ENCODE measurements at regions not wholly inside any gene's neighbourhood (a gene's known extent, or its start where the extent isn't known, plus 50 kb on each side); places are given as distances from the start of the nearest gene placed in this dataset.

DNA sequence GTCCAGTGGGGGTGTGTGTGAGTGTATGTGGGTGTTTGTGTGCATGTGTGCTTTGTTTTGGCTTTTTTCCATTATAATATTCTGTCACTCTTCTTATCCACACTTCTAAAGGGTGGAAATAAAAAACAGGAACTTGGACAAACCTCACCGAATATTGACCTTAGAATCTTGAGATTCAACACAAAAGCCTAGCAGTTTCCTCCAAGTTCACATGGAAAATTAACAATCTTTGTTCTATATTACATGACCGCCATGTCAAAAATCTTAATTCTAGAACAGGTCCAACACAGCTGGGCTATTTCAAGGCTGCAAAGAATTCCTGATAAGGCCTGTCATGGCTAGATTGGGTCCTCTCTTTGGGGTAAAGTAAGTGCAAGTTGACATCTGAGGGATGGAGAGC is 169.3 kb upstream of the OSR1 start:
- H3K9ac ChIP-seq (ENCODE audit: control insufficient read depth, insufficient read depth, low read length): no peak overlapping the region
- no peaks in the 10 kb centered on the region for H3K9me3 ChIP-seq (replicated peaks; ENCODE audit: control insufficient read depth, insufficient read depth, low read length)
- H2AFZ ChIP-seq (ENCODE audit: control insufficient read depth, low read depth, low read length): no peak overlapping the region
- no peaks in the 10 kb centered on the region for H3K36me3 ChIP-seq (ENCODE audit: control insufficient read depth in 2 of 2, insufficient read depth in 2 of 2, low read length in 1 of 2)
- no peaks in the 10 kb centered on the region for H3K27me3 ChIP-seq (replicated peaks in 1 of 2; ENCODE audit: control insufficient read depth in 2 of 2, insufficient read depth in 2 of 2, low read length in 1 of 2)
- H3K27ac ChIP-seq (ENCODE audit: control insufficient read depth, insufficient read depth): no peak overlapping the region
- SMC1A ChIA-PET (ENCODE audit: uncharacterized antibody, unreplicated experiment): no interaction called here
- no peak overlapping the region for H3K4me3 ChIP-seq
- no peaks in the 10 kb centered on the region for H3K79me2 ChIP-seq (ENCODE audit: control insufficient read depth, insufficient read depth, low read length)
- in situ Hi-C loops (cut with MboI): no loop called here
- CTCF ChIA-PET: no interaction called here
- intact Hi-C loops (cut with micrococcal nuclease; ENCODE audit: unreplicated experiment): no loop called here
- no peak for ATAC-seq
- WGBS (ENCODE audit: insufficient coverage, insufficient replicate concordance, low lambda C conversion rate, missing lambda C conversion rate): 50% methylated on average over 2 of the region's 2 CpGs
- no peak for FAIRE-seq
- POLR2A ChIA-PET: no interaction called here
- H3K4me2 ChIP-seq (ENCODE audit: control insufficient read depth, insufficient read depth): no peak overlapping the region
- H4K20me1 ChIP-seq (ENCODE audit: control insufficient read depth, insufficient read depth): no peaks in the 10 kb centered on the region
- no peak for DNase-seq (ENCODE audit: low read depth, low spot score)
- H3K4me1 ChIP-seq (ENCODE audit: control insufficient read depth, insufficient read depth, low read length): no peaks in the 10 kb centered on the region
- BruUV-seq (replicated peaks): no TSS peak
- RAD21 ChIA-PET (ENCODE audit: unreplicated experiment): no interaction called here
- TF ChIP-seq SPI1 (IDR thresholded peaks at IDR 0.05; ENCODE audit: borderline replicate concordance, insufficient read depth, low read depth, low read length) (no peak), KAT2A (conservative IDR thresholded peaks at IDR 0.05; ENCODE audit: control insufficient read depth, low read depth, low read length) (no peak), TAF1 (IDR thresholded peaks at IDR 0.05; ENCODE audit: borderline replicate concordance, low read depth, low read length) (no peak), NRF1 (conservative IDR thresholded peaks at IDR 0.05; ENCODE audit: low read depth, low read length) (no peak), SUZ12 (IDR thresholded peaks at IDR 0.05; ENCODE audit: unreplicated experiment) (no peak)
- TF ChIP-seq, protein P1, sequence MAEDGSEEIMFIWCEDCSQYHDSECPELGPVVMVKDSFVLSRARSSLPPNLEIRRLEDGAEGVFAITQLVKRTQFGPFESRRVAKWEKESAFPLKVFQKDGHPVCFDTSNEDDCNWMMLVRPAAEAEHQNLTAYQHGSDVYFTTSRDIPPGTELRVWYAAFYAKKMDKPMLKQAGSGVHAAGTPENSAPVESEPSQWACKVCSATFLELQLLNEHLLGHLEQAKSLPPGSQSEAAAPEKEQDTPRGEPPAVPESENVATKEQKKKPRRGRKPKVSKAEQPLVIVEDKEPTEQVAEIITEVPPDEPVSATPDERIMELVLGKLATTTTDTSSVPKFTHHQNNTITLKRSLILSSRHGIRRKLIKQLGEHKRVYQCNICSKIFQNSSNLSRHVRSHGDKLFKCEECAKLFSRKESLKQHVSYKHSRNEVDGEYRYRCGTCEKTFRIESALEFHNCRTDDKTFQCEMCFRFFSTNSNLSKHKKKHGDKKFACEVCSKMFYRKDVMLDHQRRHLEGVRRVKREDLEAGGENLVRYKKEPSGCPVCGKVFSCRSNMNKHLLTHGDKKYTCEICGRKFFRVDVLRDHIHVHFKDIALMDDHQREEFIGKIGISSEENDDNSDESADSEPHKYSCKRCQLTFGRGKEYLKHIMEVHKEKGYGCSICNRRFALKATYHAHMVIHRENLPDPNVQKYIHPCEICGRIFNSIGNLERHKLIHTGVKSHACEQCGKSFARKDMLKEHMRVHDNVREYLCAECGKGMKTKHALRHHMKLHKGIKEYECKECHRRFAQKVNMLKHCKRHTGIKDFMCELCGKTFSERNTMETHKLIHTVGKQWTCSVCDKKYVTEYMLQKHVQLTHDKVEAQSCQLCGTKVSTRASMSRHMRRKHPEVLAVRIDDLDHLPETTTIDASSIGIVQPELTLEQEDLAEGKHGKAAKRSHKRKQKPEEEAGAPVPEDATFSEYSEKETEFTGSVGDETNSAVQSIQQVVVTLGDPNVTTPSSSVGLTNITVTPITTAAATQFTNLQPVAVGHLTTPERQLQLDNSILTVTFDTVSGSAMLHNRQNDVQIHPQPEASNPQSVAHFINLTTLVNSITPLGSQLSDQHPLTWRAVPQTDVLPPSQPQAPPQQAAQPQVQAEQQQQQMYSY (CRISPR knock-in tag; IDR thresholded peaks at IDR 0.05): no peak
- TF ChIP-seq, protein P2, sequence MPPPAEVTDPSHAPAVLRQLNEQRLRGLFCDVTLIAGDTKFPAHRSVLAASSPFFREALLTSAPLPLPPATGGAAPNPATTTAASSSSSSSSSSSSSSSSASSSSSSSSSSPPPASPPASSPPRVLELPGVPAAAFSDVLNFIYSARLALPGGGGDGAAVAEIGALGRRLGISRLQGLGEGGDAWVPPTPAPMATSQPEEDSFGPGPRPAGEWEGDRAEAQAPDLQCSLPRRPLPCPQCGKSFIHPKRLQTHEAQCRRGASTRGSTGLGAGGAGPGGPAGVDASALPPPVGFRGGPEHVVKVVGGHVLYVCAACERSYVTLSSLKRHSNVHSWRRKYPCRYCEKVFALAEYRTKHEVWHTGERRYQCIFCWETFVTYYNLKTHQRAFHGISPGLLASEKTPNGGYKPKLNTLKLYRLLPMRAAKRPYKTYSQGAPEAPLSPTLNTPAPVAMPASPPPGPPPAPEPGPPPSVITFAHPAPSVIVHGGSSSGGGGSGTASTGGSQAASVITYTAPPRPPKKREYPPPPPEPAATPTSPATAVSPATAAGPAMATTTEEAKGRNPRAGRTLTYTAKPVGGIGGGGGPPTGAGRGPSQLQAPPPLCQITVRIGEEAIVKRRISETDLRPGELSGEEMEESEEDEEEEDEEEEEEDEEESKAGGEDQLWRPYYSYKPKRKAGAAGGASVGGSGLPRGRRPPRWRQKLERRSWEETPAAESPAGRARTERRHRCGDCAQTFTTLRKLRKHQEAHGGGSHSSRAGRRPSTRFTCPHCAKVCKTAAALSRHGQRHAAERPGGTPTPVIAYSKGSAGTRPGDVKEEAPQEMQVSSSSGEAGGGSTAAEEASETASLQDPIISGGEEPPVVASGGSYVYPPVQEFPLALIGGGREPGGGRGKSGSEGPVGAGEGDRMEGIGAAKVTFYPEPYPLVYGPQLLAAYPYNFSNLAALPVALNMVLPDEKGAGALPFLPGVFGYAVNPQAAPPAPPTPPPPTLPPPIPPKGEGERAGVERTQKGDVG (CRISPR knock-in tag; IDR thresholded peaks at IDR 0.05): no peak
- TF ChIP-seq, protein P3, sequence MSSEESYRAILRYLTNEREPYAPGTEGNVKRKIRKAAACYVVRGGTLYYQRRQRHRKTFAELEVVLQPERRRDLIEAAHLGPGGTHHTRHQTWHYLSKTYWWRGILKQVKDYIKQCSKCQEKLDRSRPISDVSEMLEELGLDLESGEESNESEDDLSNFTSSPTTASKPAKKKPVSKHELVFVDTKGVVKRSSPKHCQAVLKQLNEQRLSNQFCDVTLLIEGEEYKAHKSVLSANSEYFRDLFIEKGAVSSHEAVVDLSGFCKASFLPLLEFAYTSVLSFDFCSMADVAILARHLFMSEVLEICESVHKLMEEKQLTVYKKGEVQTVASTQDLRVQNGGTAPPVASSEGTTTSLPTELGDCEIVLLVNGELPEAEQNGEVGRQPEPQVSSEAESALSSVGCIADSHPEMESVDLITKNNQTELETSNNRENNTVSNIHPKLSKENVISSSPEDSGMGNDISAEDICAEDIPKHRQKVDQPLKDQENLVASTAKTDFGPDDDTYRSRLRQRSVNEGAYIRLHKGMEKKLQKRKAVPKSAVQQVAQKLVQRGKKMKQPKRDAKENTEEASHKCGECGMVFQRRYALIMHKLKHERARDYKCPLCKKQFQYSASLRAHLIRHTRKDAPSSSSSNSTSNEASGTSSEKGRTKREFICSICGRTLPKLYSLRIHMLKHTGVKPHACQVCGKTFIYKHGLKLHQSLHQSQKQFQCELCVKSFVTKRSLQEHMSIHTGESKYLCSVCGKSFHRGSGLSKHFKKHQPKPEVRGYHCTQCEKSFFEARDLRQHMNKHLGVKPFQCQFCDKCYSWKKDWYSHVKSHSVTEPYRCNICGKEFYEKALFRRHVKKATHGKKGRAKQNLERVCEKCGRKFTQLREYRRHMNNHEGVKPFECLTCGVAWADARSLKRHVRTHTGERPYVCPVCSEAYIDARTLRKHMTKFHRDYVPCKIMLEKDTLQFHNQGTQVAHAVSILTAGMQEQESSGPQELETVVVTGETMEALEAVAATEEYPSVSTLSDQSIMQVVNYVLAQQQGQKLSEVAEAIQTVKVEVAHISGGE (CRISPR knock-in tag; IDR thresholded peaks at IDR 0.05): no peak
- TF ChIP-seq, protein P4, sequence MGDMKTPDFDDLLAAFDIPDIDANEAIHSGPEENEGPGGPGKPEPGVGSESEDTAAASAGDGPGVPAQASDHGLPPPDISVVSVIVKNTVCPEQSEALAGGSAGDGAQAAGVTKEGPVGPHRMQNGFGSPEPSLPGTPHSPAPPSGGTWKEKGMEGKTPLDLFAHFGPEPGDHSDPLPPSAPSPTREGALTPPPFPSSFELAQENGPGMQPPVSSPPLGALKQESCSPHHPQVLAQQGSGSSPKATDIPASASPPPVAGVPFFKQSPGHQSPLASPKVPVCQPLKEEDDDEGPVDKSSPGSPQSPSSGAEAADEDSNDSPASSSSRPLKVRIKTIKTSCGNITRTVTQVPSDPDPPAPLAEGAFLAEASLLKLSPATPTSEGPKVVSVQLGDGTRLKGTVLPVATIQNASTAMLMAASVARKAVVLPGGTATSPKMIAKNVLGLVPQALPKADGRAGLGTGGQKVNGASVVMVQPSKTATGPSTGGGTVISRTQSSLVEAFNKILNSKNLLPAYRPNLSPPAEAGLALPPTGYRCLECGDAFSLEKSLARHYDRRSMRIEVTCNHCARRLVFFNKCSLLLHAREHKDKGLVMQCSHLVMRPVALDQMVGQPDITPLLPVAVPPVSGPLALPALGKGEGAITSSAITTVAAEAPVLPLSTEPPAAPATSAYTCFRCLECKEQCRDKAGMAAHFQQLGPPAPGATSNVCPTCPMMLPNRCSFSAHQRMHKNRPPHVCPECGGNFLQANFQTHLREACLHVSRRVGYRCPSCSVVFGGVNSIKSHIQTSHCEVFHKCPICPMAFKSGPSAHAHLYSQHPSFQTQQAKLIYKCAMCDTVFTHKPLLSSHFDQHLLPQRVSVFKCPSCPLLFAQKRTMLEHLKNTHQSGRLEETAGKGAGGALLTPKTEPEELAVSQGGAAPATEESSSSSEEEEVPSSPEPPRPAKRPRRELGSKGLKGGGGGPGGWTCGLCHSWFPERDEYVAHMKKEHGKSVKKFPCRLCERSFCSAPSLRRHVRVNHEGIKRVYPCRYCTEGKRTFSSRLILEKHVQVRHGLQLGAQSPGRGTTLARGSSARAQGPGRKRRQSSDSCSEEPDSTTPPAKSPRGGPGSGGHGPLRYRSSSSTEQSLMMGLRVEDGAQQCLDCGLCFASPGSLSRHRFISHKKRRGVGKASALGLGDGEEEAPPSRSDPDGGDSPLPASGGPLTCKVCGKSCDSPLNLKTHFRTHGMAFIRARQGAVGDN (IDR thresholded peaks at IDR 0.05): no peak

Measured in GM12878 (cell line).